ENCODE measurements at regions not wholly inside any gene's neighbourhood (a gene's known extent, or its start where the extent isn't known, plus 50 kb on each side); places are given as distances from the start of the nearest gene placed in this dataset.
A peak's percentile ranks its signal among the peaks of the same experiment; 100 is the strongest.

DNA sequence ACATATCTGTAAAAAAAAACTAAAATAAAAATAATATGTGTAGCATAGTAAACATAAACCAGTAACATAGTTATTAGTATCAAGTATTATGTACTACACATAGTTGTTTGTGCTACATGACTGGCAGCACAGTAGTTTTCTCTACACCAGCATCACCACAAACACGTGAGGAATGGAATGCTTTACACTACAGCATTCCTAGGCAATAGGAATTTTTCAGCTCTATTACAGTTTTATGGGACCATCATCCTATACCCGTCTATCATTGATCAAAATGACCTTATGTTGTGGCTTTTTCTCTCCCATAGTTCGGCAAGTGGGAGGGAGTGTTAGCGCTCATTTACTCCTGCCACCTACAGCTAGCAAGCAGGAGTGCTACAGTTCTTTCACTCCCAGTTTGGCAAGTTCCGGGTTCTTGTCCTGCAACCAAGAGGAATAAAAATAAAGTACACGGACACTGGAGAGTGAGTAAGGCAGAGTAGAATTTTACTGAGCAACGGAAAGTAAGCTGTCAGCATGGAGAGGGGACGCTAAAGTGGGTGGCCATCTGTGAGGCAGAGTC is 196.8 kb upstream of the HSF2 start:
- H3K4me3 ChIP-seq (ENCODE audit: low read length), result no peak overlapping the region
- TF ChIP-seq, protein P1, sequence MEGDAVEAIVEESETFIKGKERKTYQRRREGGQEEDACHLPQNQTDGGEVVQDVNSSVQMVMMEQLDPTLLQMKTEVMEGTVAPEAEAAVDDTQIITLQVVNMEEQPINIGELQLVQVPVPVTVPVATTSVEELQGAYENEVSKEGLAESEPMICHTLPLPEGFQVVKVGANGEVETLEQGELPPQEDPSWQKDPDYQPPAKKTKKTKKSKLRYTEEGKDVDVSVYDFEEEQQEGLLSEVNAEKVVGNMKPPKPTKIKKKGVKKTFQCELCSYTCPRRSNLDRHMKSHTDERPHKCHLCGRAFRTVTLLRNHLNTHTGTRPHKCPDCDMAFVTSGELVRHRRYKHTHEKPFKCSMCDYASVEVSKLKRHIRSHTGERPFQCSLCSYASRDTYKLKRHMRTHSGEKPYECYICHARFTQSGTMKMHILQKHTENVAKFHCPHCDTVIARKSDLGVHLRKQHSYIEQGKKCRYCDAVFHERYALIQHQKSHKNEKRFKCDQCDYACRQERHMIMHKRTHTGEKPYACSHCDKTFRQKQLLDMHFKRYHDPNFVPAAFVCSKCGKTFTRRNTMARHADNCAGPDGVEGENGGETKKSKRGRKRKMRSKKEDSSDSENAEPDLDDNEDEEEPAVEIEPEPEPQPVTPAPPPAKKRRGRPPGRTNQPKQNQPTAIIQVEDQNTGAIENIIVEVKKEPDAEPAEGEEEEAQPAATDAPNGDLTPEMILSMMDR (conservative IDR thresholded peaks at IDR 0.05; ENCODE audit: low read length), result no peak
- peak; percentile 10 for DNase-seq (ENCODE audit: low read depth)

DNA sequence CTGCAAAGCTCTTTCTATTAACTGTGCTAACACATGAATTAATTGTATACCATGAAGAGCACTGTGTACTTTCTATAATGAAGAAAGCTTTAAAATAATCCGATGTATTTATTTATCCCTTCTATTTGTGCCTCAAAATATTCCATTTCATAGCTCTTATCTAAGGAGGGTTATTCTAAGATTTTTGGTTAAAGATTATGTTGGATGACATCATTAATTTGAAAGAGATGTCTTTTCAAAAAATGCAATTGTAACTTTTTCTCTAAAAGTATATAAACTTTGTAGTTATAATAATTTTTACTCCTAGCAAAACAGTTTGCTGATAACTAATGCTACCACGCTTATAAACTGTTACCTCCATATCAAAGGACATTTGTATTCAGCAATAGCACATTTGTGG is 192.4 kb upstream of the HSF2 start:
- TF ChIP-seq, protein P1 (conservative IDR thresholded peaks at IDR 0.05; ENCODE audit: low read length), result no peak
- DNase-seq (ENCODE audit: low read depth), result no peak
- H3K4me3 ChIP-seq (ENCODE audit: low read length), result no peak overlapping the region

DNA sequence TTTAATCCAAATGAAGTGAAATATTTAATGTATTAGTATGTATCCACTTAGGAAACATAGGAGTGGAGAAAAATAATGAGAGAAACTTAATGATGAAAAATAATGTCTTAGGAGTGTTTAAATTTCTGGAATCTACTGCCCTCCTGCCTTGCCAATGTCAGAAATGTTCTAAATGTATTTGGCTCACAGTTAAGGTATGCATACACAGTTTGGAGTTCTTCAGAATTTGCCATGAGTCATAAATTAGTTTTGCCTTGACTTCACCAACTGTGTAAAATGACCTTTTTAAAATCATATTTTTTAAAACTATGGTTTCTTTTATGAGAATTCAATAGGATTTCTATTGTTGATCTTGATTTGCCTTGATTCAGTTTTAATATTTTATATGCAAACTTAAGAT is 191.7 kb upstream of the HSF2 start:
- H3K4me3 ChIP-seq (ENCODE audit: low read length), result no peak overlapping the region
- DNase-seq (ENCODE audit: low read depth), result no peak
- TF ChIP-seq, protein P1 (conservative IDR thresholded peaks at IDR 0.05; ENCODE audit: low read length), result no peak

DNA sequence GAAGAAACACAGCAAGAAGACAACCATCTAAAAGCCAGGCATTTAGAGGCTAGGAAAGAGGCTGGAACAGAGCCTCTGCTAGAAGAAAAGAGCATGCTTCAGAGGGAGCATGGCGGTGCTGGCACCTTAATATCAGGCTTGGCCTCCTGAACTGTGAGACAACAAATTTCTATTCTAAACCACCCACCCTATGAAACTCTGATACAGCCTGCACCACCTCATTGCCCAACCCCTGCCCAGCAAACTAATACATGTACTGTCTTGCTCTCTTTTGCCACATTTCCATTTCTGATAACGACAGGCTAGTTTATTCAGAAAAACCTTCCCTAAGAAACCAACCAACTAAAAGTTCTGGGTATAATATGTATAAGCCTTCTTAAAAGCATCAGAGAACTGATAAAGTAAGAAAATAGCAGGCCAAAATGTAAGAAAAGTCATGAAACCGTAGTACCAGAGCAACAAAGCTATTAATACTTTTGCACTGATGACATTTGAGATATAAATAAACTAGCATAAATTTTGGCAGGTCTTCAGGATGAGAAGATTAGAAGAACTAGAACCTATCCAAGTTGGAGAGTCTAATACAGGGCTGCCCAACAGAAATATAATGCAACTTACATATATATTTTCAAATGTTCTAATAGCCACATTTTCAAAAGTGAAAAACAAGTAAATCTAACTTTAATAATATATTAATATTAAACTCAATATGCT is 184.7 kb upstream of the HSF2 start:
- no peak overlapping the region for H3K4me3 ChIP-seq (ENCODE audit: low read length)
- no peak for DNase-seq (ENCODE audit: low read depth)
- TF ChIP-seq, protein P1 (conservative IDR thresholded peaks at IDR 0.05; ENCODE audit: low read length), result no peak

DNA sequence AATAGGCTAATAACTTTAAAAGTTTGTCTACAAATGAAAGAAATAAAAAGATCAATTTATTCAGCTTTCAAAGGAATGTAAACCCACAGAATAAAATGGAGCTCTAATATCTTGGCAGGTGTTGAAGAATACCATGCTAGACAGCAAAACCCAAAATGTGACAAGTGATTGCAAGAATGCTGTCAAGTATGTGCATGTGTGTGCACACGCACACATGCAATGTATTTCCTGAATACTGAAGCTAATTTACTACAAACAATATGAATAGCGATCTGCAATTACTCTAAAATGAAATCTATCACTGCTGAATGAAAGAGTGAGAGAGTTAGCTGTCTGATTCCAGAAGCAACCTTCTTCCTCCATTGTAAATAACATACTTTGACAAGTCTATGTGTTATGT is 179.2 kb upstream of the HSF2 start:
- TF ChIP-seq, protein P1 (conservative IDR thresholded peaks at IDR 0.05; ENCODE audit: low read length), result no peak
- H3K4me3 ChIP-seq (ENCODE audit: low read length), result no peak overlapping the region
- DNase-seq (ENCODE audit: low read depth), result no peak

DNA sequence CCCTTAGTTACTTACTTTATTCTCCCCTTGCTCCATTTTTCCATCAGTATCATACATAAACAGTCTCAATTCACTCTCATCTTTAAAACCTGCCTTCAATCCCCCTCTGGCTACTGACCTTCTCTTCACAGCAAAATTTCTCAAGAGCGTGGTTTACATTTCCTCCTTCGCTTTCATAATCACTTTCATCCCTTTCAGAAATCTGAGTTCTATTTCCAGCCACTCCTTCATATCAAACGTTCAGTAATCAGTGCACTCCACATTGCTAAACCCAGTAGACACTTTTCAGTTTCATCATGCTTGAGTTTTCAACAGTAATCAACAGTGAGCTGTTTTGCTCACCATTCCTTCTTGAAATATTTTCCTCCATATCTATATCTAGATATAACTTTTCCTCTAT is 176.7 kb upstream of the HSF2 start:
- TF ChIP-seq, protein P1 (conservative IDR thresholded peaks at IDR 0.05; ENCODE audit: low read length), result no peak
- no peak overlapping the region for H3K4me3 ChIP-seq (ENCODE audit: low read length)
- DNase-seq (ENCODE audit: low read depth), result no peak

DNA sequence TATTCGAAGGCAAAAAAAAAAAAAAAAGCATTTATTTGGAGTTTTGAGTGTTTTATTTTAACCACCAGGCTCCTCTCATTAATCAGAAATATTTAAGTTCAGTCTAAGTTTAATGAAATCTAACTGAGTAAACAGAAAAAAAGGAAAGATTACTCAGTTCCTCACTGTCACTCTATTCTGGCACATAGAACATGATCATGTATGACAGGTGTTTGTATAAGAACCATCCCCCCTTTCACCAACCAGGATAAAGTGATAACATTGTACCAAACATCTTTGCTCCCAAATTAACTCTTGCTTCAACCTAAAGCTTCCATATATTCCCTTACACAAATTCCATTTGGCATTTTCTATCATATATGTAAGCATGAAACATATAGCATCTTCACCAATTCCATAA is 176.2 kb upstream of the HSF2 start:
- TF ChIP-seq, protein P1 (conservative IDR thresholded peaks at IDR 0.05; ENCODE audit: low read length), result no peak
- H3K4me3 ChIP-seq (ENCODE audit: low read length), result no peak overlapping the region

More for the DNA sequence above, 176.2 kb upstream of the HSF2 start:
- DNase-seq (ENCODE audit: low read depth), result no peak
